Kidney (tissue), 13 donors: ENCODE measurements at regions not wholly inside any gene's neighbourhood (a gene's known extent, or its start where the extent isn't known, plus 50 kb on each side); places are given as distances from the start of the nearest gene placed in this dataset.

ENCODE experiments used
- DNase-seq, 5 donors: peaks; one replicate each; pipeline ENCODE4 v3.0.0-alpha.2; 2013 to 2020
- FAIRE-seq: peaks from 2 replicates; lab custom pipeline; 2012; peaks lifted over from hg19 to GRCh38; lab: Jason Lieb, UNC
- H3K27ac ChIP-seq, 2 donors: one replicate each; pipeline ENCODE4 v1.7.0; 2013; ENCODE audit warnings: low read depth in 2 of 2, low read length in 2 of 2, inconsistent platforms in 1 of 2
- H3K27me3 ChIP-seq: one replicate; pipeline ENCODE4 v1.7.1; 2013; ENCODE audit warnings: low read length, inconsistent platforms; ENCODE audit not compliant: control insufficient read depth, insufficient read depth
- H3K36me3 ChIP-seq, 3 donors: one replicate each; pipeline versions ENCODE4 v1.7.0 to v1.7.1; 2013; ENCODE audit warnings: low read length in 3 of 3, control low read depth in 1 of 3, inconsistent platforms in 1 of 3; ENCODE audit not compliant: insufficient read depth in 3 of 3, control insufficient read depth in 2 of 3
- H3K4me1 ChIP-seq, 3 donors: one replicate each; pipeline versions ENCODE4 v1.7.0 to v1.7.1; 2013; ENCODE audit warnings: low read length in 3 of 3, inconsistent platforms in 1 of 3, low read depth in 1 of 3; ENCODE audit not compliant: control insufficient read depth in 2 of 3, insufficient read depth in 2 of 3
- H3K4me3 ChIP-seq, 3 donors: one replicate each; pipeline versions ENCODE4 v1.7.0 to v1.8.1; 2013; ENCODE audit warnings: low read length in 3 of 3, control low read depth in 1 of 3, inconsistent platforms in 1 of 3
- H3K9ac ChIP-seq, 3 donors: one replicate each; pipeline versions ENCODE4 v1.7.0 to v1.7.1; 2013; ENCODE audit warnings: low read length in 3 of 3, control low read depth in 1 of 3, inconsistent platforms in 1 of 3
- H3K9me3 ChIP-seq, 3 donors: one replicate each; pipeline versions ENCODE4 v1.7.0 to v1.7.1; 2013; ENCODE audit warnings: low read length in 3 of 3, control low read depth in 1 of 3, inconsistent platforms in 1 of 3; ENCODE audit not compliant: control insufficient read depth in 2 of 3, insufficient read depth in 1 of 3
- CTCF ChIP-seq: IDR thresholded peaks from 3 replicates; pipeline ENCODE4 v1.5.1; 2012; ENCODE audit warnings: mild to moderate bottlenecking, moderate library complexity, borderline replicate concordance; ENCODE audit not compliant: insufficient read depth; ENCODE audit errors: extremely low read depth
- intact Hi-C: fragments of 100-400 bp; cut with DNase I; formaldehyde crosslinking; loops from one replicate; pipeline ENCODE4 v1.11.1; 2022
- donor health status: control.
- donor health status: control.
- donor health status: control.
- donor health status: control.
- donor health status: control.
- donor health status: DM: yes; HTN: yes; CAD: no.
- donor health status: Normal renal cell carcinoma (clear cell type).

DNA sequence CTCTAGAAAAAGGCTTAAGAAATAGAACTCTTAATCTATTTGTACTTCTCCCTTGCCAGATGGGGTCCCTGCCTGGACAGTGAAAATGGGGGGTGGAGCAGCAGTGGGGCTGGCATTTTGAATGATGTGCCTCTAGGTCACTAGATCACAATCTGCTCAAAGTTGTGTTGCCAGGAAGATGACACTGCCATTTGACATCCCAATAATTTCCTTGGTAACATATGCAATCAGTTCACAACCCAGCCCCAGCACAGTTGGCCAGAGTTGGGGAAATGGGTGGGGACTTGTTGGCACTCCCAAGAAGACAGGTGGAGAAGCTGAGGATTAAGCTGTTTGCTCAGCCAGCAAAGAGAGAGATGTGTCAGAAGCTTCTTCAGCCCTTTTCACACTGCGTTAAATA lies 558.3 kb upstream of the KLHL29 start:
- H3K27ac ChIP-seq, result no peak overlapping the region
- intact Hi-C loops, result no loop called here
- FAIRE-seq, result no peak

DNA sequence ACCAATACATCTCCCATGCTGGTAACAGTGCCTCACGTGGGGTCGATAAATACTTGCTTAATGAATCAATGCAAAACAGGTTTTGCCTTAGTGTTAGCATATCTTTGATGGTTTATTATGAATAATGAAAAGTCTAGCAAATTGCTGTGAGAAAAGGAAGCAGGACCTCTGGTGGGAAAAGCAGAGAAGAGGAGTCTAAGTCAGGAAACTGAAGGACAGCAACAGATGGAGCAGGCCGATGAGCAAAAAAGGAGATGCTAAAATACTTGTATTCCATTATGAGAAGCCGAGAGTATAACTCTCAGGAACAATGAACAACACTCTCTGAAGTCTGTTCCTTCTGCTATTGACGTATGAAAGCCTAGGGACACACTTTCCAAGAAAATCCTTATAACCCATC lies 555.2 kb upstream of the KLHL29 start:
- no peak for FAIRE-seq
- Histone ChIP-seq H3K4me3 (no peak overlapping the region), H3K27me3 (no peaks in the 10 kb centered on the region), H3K9ac (no peak overlapping the region), H3K4me1 (no peaks in the 10 kb centered on the region), H3K27ac (no peak overlapping the region), H3K9me3 (no peaks in the 10 kb centered on the region), H3K36me3 (no peaks in the 10 kb centered on the region)
- intact Hi-C loops, result no loop called here
- no peak for TF ChIP-seq CTCF
- no peak for DNase-seq

More for the DNA sequence above, 558.3 kb upstream of the KLHL29 start:
- H3K4me1 ChIP-seq, result no peaks in the 10 kb centered on the region
- no peak for TF ChIP-seq CTCF
- H3K4me3 ChIP-seq, result no peak overlapping the region
- H3K27me3 ChIP-seq, result no peaks in the 10 kb centered on the region
- no peaks in the 10 kb centered on the region for H3K36me3 ChIP-seq
- no peak for DNase-seq
- H3K9me3 ChIP-seq, result no peaks in the 10 kb centered on the region
- H3K9ac ChIP-seq, result no peak overlapping the region

DNA sequence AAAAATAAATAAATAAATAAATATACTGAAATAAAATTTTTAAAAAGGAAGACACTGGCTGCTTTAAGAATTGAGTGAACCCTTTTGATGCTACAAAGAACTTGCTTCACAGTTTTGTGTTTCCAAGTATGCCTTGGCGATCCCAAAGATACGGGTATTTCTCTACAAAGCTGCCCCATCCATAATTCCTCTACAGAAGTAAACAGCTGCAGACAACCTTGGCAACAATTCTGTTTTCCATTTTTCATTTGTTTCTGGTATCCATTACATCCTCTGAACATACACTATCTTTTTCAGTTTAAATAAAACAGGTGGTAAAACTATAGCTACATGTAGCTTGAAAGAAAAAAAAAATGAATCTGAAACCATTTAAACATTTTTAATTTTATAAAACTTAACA lies 552.8 kb upstream of the KLHL29 start:
- no peak overlapping the region for H3K27ac ChIP-seq
- H3K9ac ChIP-seq, result no peak overlapping the region
- H3K9me3 ChIP-seq, result no peaks in the 10 kb centered on the region
- TF ChIP-seq CTCF, result no peak
- no peaks in the 10 kb centered on the region for H3K27me3 ChIP-seq
- no peak overlapping the region for H3K4me3 ChIP-seq
- H3K4me1 ChIP-seq, result peaks cover 0 to 3% (median 0%) of the 10 kb centered on the region in 3 donors
- intact Hi-C loops, result no loop called here
- DNase-seq, result no peak
- no peaks in the 10 kb centered on the region for H3K36me3 ChIP-seq
- FAIRE-seq, result no peak

DNA sequence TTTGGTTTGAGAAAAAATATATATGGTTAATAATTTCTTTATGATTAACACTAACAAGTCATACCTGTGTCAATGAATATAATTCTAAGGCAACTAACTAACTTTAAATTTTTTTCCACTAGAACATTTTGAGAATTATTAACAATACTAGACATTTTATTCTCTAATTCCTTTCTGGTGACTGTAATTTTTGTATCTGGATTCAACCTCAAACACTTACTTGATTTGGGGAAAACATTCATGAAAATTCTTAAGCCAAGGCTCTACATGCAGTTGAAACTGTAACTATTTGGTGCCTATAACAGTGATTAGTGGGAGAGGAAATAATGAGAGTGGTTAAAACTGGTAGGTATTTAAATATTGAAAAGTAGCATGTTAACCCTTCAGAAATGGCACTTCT lies 546.5 kb upstream of the KLHL29 start:
- no peak for DNase-seq
- no peaks in the 10 kb centered on the region for H3K9me3 ChIP-seq
- no peaks in the 10 kb centered on the region for H3K27me3 ChIP-seq
- FAIRE-seq, result no peak
- peaks cover 0 to 3% (median 0%) of the 10 kb centered on the region in 3 donors for H3K4me1 ChIP-seq
- no peak overlapping the region for H3K4me3 ChIP-seq
- TF ChIP-seq CTCF, result no peak
- no peaks in the 10 kb centered on the region for H3K36me3 ChIP-seq
- intact Hi-C loops, result no loop called here
- H3K27ac ChIP-seq, result no peak overlapping the region
- H3K9ac ChIP-seq, result no peak overlapping the region
